ENCODE measurements at regions not wholly inside any gene's neighbourhood (a gene's known extent, or its start where the extent isn't known, plus 50 kb on each side); places are given as distances from the start of the nearest gene placed in this dataset.

- TF ChIP-seq POLR2A (IDR thresholded peaks at IDR 0.05; ENCODE audit: low read length) (no peak), GATA1 (IDR thresholded peaks at IDR 0.05; ENCODE audit: low read depth, low read length) (no peak)
Observed at GRCh38 chr6:912871-913835, 220.2 kb upstream of the EXOC2 start.
